ENCODE measurements at regions not wholly inside any gene's neighbourhood (a gene's known extent, or its start where the extent isn't known, plus 50 kb on each side); places are given as distances from the start of the nearest gene placed in this dataset.

DNA sequence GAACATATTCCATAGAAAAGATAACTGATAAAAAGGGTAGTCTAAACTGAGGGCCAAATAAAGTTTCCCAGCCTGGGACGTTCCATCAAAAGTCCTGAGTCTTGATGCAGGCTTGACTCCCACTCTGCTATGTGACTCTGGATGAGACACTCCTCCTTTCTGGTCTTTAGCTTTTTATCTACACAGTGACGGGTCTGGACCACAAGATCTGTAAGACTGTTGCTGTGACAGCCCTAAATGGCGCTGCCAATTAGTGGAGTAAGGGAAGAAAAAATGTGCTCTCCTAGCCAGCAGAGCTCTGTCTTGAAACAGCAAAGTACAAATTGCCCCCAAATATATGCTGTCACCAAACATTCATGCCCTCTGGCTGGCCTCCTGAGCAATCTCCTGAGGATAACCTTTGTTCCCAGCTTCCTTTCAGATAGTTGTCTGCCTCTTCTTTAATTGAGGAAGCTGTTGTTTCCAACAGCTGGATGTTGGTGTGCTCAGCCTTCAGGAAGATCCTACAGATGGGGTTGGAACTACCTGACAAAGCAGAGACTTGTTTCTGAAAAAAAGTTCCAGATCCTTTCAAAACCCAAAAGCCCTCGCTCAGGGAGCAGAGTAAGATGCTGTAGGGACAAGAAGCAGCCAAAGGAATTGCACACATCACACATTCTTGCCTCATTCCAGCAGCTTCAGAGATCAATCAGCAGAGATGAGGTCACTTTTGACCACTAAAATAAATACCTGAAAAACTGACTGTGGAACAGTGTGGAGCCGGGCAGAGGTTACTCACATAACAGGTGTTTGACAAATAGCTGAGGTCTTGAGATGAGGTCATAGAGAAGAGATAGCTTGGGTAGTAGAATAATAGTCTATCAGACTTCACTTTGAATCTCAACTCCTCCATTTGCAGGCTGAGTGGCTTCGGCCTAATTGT lies 383.4 kb upstream of the FGF13 start:
- Histone ChIP-seq H3K27ac (ENCODE audit: low read depth) (no peak overlapping the region), H3K27me3 (ENCODE audit: insufficient read depth) (no peaks in the 10 kb centered on the region), H3K79me2 (replicated peaks; ENCODE audit: insufficient read depth) (no peaks in the 10 kb centered on the region), H3F3A (replicated peaks; ENCODE audit: low read depth) (no peaks in the 10 kb centered on the region), H3K36me3 (ENCODE audit: insufficient read depth) (no peaks in the 10 kb centered on the region), H4K20me1 (replicated peaks; ENCODE audit: insufficient read depth) (no peaks in the 10 kb centered on the region), H3K4me1 (ENCODE audit: insufficient read depth) (no peaks in the 10 kb centered on the region), H2AFZ (no peak overlapping the region), H3K4me3 (no peak overlapping the region), H3K9me2 (ENCODE audit: insufficient read depth) (no peaks in the 10 kb centered on the region), H3K4me2 (no peak overlapping the region)
- Mint-ChIP-seq H3K36me3 (ENCODE audit: low read depth) (no peaks in the 10 kb centered on the region), H3K4me1 (no peaks in the 10 kb centered on the region), H3K27me3 (ENCODE audit: insufficient read depth, low read depth, poor library complexity) (no peaks in the 10 kb centered on the region), H3K4me3 (no peak overlapping the region), H3K27ac (no peak overlapping the region), H3K9me3 (no peaks in the 10 kb centered on the region)
- ATAC-seq (no peak), DNase-seq (ENCODE audit: low spot score) (no peak)
- TF ChIP-seq, protein P1, sequence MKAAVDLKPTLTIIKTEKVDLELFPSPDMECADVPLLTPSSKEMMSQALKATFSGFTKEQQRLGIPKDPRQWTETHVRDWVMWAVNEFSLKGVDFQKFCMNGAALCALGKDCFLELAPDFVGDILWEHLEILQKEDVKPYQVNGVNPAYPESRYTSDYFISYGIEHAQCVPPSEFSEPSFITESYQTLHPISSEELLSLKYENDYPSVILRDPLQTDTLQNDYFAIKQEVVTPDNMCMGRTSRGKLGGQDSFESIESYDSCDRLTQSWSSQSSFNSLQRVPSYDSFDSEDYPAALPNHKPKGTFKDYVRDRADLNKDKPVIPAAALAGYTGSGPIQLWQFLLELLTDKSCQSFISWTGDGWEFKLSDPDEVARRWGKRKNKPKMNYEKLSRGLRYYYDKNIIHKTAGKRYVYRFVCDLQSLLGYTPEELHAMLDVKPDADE (IDR thresholded peaks at IDR 0.05): no peak
- no peak for TF ChIP-seq EZH2 (IDR thresholded peaks at IDR 0.05; ENCODE audit: low read depth, unreplicated experiment)
- TF ChIP-seq, protein P2, sequence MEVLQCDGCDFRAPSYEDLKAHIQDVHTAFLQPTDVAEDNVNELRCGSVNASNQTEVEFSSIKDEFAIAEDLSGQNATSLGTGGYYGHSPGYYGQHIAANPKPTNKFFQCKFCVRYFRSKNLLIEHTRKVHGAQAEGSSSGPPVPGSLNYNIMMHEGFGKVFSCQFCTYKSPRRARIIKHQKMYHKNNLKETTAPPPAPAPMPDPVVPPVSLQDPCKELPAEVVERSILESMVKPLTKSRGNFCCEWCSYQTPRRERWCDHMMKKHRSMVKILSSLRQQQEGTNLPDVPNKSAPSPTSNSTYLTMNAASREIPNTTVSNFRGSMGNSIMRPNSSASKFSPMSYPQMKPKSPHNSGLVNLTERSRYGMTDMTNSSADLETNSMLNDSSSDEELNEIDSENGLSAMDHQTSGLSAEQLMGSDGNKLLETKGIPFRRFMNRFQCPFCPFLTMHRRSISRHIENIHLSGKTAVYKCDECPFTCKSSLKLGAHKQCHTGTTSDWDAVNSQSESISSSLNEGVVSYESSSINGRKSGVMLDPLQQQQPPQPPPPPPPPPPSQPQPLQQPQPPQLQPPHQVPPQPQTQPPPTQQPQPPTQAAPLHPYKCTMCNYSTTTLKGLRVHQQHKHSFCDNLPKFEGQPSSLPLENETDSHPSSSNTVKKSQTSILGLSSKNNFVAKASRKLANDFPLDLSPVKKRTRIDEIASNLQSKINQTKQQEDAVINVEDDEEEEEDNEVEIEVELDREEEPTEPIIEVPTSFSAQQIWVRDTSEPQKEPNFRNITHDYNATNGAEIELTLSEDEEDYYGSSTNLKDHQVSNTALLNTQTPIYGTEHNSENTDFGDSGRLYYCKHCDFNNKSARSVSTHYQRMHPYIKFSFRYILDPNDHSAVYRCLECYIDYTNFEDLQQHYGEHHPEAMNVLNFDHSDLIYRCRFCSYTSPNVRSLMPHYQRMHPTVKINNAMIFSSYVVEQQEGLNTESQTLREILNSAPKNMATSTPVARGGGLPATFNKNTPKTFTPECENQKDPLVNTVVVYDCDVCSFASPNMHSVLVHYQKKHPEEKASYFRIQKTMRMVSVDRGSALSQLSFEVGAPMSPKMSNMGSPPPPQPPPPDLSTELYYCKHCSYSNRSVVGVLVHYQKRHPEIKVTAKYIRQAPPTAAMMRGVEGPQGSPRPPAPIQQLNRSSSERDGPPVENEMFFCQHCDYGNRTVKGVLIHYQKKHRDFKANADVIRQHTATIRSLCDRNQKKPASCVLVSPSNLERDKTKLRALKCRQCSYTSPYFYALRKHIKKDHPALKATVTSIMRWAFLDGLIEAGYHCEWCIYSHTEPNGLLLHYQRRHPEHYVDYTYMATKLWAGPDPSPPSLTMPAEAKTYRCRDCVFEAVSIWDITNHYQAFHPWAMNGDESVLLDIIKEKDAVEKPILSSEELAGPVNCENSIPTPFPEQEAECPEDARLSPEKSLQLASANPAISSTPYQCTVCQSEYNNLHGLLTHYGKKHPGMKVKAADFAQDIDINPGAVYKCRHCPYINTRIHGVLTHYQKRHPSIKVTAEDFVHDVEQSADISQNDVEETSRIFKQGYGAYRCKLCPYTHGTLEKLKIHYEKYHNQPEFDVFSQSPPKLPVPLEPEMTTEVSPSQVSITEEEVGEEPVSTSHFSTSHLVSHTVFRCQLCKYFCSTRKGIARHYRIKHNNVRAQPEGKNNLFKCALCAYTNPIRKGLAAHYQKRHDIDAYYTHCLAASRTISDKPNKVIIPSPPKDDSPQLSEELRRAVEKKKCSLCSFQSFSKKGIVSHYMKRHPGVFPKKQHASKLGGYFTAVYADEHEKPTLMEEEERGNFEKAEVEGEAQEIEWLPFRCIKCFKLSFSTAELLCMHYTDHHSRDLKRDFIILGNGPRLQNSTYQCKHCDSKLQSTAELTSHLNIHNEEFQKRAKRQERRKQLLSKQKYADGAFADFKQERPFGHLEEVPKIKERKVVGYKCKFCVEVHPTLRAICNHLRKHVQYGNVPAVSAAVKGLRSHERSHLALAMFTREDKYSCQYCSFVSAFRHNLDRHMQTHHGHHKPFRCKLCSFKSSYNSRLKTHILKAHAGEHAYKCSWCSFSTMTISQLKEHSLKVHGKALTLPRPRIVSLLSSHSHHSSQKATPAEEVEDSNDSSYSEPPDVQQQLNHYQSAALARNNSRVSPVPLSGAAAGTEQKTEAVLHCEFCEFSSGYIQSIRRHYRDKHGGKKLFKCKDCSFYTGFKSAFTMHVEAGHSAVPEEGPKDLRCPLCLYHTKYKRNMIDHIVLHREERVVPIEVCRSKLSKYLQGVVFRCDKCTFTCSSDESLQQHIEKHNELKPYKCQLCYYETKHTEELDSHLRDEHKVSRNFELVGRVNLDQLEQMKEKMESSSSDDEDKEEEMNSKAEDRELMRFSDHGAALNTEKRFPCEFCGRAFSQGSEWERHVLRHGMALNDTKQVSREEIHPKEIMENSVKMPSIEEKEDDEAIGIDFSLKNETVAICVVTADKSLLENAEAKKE (CRISPR knock-in tag; IDR thresholded peaks at IDR 0.05): no peak
- no peak for TF ChIP-seq ZNF331 (CRISPR knock-in tag; IDR thresholded peaks at IDR 0.05; ENCODE audit: low read depth)
- TF ChIP-seq, protein P3, sequence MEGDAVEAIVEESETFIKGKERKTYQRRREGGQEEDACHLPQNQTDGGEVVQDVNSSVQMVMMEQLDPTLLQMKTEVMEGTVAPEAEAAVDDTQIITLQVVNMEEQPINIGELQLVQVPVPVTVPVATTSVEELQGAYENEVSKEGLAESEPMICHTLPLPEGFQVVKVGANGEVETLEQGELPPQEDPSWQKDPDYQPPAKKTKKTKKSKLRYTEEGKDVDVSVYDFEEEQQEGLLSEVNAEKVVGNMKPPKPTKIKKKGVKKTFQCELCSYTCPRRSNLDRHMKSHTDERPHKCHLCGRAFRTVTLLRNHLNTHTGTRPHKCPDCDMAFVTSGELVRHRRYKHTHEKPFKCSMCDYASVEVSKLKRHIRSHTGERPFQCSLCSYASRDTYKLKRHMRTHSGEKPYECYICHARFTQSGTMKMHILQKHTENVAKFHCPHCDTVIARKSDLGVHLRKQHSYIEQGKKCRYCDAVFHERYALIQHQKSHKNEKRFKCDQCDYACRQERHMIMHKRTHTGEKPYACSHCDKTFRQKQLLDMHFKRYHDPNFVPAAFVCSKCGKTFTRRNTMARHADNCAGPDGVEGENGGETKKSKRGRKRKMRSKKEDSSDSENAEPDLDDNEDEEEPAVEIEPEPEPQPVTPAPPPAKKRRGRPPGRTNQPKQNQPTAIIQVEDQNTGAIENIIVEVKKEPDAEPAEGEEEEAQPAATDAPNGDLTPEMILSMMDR (conservative IDR thresholded peaks at IDR 0.05; ENCODE audit: low read depth in 2 of 2): no peak
- no peak for TF ChIP-seq ZNF114 (CRISPR knock-in tag; IDR thresholded peaks at IDR 0.05)
- TF ChIP-seq STAT1 (IDR thresholded peaks at IDR 0.05; ENCODE audit: unreplicated experiment): no peak
- no peak for TF ChIP-seq POLR2AphosphoS5 (IDR thresholded peaks at IDR 0.05; ENCODE audit: low read depth)
- TF ChIP-seq, protein P4, sequence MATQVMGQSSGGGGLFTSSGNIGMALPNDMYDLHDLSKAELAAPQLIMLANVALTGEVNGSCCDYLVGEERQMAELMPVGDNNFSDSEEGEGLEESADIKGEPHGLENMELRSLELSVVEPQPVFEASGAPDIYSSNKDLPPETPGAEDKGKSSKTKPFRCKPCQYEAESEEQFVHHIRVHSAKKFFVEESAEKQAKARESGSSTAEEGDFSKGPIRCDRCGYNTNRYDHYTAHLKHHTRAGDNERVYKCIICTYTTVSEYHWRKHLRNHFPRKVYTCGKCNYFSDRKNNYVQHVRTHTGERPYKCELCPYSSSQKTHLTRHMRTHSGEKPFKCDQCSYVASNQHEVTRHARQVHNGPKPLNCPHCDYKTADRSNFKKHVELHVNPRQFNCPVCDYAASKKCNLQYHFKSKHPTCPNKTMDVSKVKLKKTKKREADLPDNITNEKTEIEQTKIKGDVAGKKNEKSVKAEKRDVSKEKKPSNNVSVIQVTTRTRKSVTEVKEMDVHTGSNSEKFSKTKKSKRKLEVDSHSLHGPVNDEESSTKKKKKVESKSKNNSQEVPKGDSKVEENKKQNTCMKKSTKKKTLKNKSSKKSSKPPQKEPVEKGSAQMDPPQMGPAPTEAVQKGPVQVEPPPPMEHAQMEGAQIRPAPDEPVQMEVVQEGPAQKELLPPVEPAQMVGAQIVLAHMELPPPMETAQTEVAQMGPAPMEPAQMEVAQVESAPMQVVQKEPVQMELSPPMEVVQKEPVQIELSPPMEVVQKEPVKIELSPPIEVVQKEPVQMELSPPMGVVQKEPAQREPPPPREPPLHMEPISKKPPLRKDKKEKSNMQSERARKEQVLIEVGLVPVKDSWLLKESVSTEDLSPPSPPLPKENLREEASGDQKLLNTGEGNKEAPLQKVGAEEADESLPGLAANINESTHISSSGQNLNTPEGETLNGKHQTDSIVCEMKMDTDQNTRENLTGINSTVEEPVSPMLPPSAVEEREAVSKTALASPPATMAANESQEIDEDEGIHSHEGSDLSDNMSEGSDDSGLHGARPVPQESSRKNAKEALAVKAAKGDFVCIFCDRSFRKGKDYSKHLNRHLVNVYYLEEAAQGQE (IDR thresholded peaks at IDR 0.05; ENCODE audit: unreplicated experiment): no peak
- no peak for TF ChIP-seq JUNB (IDR thresholded peaks at IDR 0.05; ENCODE audit: unreplicated experiment)
- no peak for TF ChIP-seq EZH2phosphoT487 (IDR thresholded peaks at IDR 0.05; ENCODE audit: unreplicated experiment)
- no peak for TF ChIP-seq NANOG (IDR thresholded peaks at IDR 0.05; ENCODE audit: borderline replicate concordance)
- TF ChIP-seq CREB1 (CRISPR knock-in tag; IDR thresholded peaks at IDR 0.05; ENCODE audit: low read depth): no peak
